ENCODE measurements at regions not wholly inside any gene's neighbourhood (a gene's known extent, or its start where the extent isn't known, plus 50 kb on each side); places are given as distances from the start of the nearest gene placed in this dataset.

GRCh38 chr6:91407706-91408105 lies 820.8 kb upstream of the MAP3K7 start:
- no peak overlapping the region for H3K4me3 ChIP-seq (ENCODE audit: low read depth in 1 of 5, low read length in 5 of 5)
- H3K27me3 ChIP-seq (ENCODE audit: control insufficient read depth in 5 of 5, insufficient read depth in 4 of 5, low read length in 5 of 5) = no peaks in the 10 kb centered on the region
- no peaks in the 10 kb centered on the region for H3K36me3 ChIP-seq (ENCODE audit: control insufficient read depth in 5 of 5, insufficient read depth in 5 of 5, low read length in 5 of 5)

GRCh38 chr6:91392951-91393350 lies 806.1 kb upstream of the MAP3K7 start:
- Histone ChIP-seq H3K27me3 (ENCODE audit: control insufficient read depth in 5 of 5, insufficient read depth in 4 of 5, low read length in 5 of 5) (no peaks in the 10 kb centered on the region), H3K36me3 (ENCODE audit: control insufficient read depth in 5 of 5, insufficient read depth in 5 of 5, low read length in 5 of 5) (no peaks in the 10 kb centered on the region), H3K4me3 (ENCODE audit: low read depth in 1 of 5, low read length in 5 of 5) (no peak overlapping the region)

More at GRCh38 chr6:91407706-91408105, 820.8 kb upstream of the MAP3K7 start:
- Histone ChIP-seq H3K9me3 (ENCODE audit: control insufficient read depth in 5 of 5, low read length in 5 of 5) (peaks cover 0 to 4% (median 3%) of the 10 kb centered on the region in 5 donors), H3K27ac (ENCODE audit: low read depth, low read length) (no peak overlapping the region), H3K9ac (ENCODE audit: low read length in 5 of 5) (no peak overlapping the region), H3K4me1 (ENCODE audit: control insufficient read depth in 5 of 5, insufficient read depth in 5 of 5, low read length in 5 of 5) (peaks cover 0 to 1% (median 0%) of the 10 kb centered on the region in 5 donors)

GRCh38 chr6:91387290-91388059 lies 800.6 kb upstream of the MAP3K7 start:
- H3K9me3 ChIP-seq (ENCODE audit: control insufficient read depth in 5 of 5, low read length in 5 of 5) = peaks cover 0 to 4% (median 0%) of the 10 kb centered on the region in 5 donors
- H3K27ac ChIP-seq (ENCODE audit: low read depth, low read length) = no peak overlapping the region
- no peaks in the 10 kb centered on the region for H3K27me3 ChIP-seq (ENCODE audit: control insufficient read depth in 5 of 5, insufficient read depth in 4 of 5, low read length in 5 of 5)
- no peak overlapping the region for H3K4me3 ChIP-seq (ENCODE audit: low read depth in 1 of 5, low read length in 5 of 5)
- no peaks in the 10 kb centered on the region for H3K36me3 ChIP-seq (ENCODE audit: control insufficient read depth in 5 of 5, insufficient read depth in 5 of 5, low read length in 5 of 5)
- H3K9ac ChIP-seq (ENCODE audit: low read length in 5 of 5) = no peak overlapping the region
- H3K4me1 ChIP-seq (ENCODE audit: control insufficient read depth in 5 of 5, insufficient read depth in 5 of 5, low read length in 5 of 5) = no peaks in the 10 kb centered on the region

More at GRCh38 chr6:91392951-91393350, 806.1 kb upstream of the MAP3K7 start:
- H3K9ac ChIP-seq (ENCODE audit: low read length in 5 of 5) = no peak overlapping the region
- H3K27ac ChIP-seq (ENCODE audit: low read depth, low read length) = no peak overlapping the region
- peaks cover 0 to 8% (median 0%) of the 10 kb centered on the region in 5 donors for H3K9me3 ChIP-seq (ENCODE audit: control insufficient read depth in 5 of 5, low read length in 5 of 5)
- H3K4me1 ChIP-seq (ENCODE audit: control insufficient read depth in 5 of 5, insufficient read depth in 5 of 5, low read length in 5 of 5) = no peaks in the 10 kb centered on the region

- no peak overlapping the region for H3K9ac ChIP-seq (ENCODE audit: low read length in 5 of 5)
- no peaks in the 10 kb centered on the region for H3K4me1 ChIP-seq (ENCODE audit: control insufficient read depth in 5 of 5, insufficient read depth in 5 of 5, low read length in 5 of 5)
- no peak overlapping the region for H3K27ac ChIP-seq (ENCODE audit: low read depth, low read length)
- no peak overlapping the region for H3K4me3 ChIP-seq (ENCODE audit: low read depth in 1 of 5, low read length in 5 of 5)
- H3K9me3 ChIP-seq (ENCODE audit: control insufficient read depth in 5 of 5, low read length in 5 of 5) = peaks cover 0 to 4% (median 0%) of the 10 kb centered on the region in 5 donors
- no peaks in the 10 kb centered on the region for H3K36me3 ChIP-seq (ENCODE audit: control insufficient read depth in 5 of 5, insufficient read depth in 5 of 5, low read length in 5 of 5)
- no peaks in the 10 kb centered on the region for H3K27me3 ChIP-seq (ENCODE audit: control insufficient read depth in 5 of 5, insufficient read depth in 4 of 5, low read length in 5 of 5)
Measured at GRCh38 chr6:91386204-91386603, 799.3 kb upstream of the MAP3K7 start.

GRCh38 chr6:91383207-91383606 lies 796.3 kb upstream of the MAP3K7 start:
- H3K4me3 ChIP-seq (ENCODE audit: low read depth in 1 of 5, low read length in 5 of 5) = no peak overlapping the region
- H3K9ac ChIP-seq (ENCODE audit: low read length in 5 of 5) = no peak overlapping the region
- no peaks in the 10 kb centered on the region for H3K36me3 ChIP-seq (ENCODE audit: control insufficient read depth in 5 of 5, insufficient read depth in 5 of 5, low read length in 5 of 5)
- H3K4me1 ChIP-seq (ENCODE audit: control insufficient read depth in 5 of 5, insufficient read depth in 5 of 5, low read length in 5 of 5) = no peaks in the 10 kb centered on the region
- H3K27me3 ChIP-seq (ENCODE audit: control insufficient read depth in 5 of 5, insufficient read depth in 4 of 5, low read length in 5 of 5) = no peaks in the 10 kb centered on the region
- H3K27ac ChIP-seq (ENCODE audit: low read depth, low read length) = no peak overlapping the region
- peaks cover 0 to 4% (median 0%) of the 10 kb centered on the region in 5 donors for H3K9me3 ChIP-seq (ENCODE audit: control insufficient read depth in 5 of 5, low read length in 5 of 5)

GRCh38 chr6:91376686-91377085 lies 789.8 kb upstream of the MAP3K7 start:
- H3K4me3 ChIP-seq (ENCODE audit: low read depth in 1 of 5, low read length in 5 of 5) = no peak overlapping the region
- H3K27ac ChIP-seq (ENCODE audit: low read depth, low read length) = no peak overlapping the region
- H3K9me3 ChIP-seq (ENCODE audit: control insufficient read depth in 5 of 5, low read length in 5 of 5) = no peaks in the 10 kb centered on the region
- no peak overlapping the region for H3K9ac ChIP-seq (ENCODE audit: low read length in 5 of 5)
- no peaks in the 10 kb centered on the region for H3K27me3 ChIP-seq (ENCODE audit: control insufficient read depth in 5 of 5, insufficient read depth in 4 of 5, low read length in 5 of 5)
- H3K36me3 ChIP-seq (ENCODE audit: control insufficient read depth in 5 of 5, insufficient read depth in 5 of 5, low read length in 5 of 5) = no peaks in the 10 kb centered on the region
- H3K4me1 ChIP-seq (ENCODE audit: control insufficient read depth in 5 of 5, insufficient read depth in 5 of 5, low read length in 5 of 5) = no peaks in the 10 kb centered on the region

GRCh38 chr6:91366781-91367180 lies 779.9 kb upstream of the MAP3K7 start:
- Histone ChIP-seq H3K36me3 (ENCODE audit: control insufficient read depth in 5 of 5, insufficient read depth in 5 of 5, low read length in 5 of 5) (no peaks in the 10 kb centered on the region), H3K9me3 (ENCODE audit: control insufficient read depth in 5 of 5, low read length in 5 of 5) (peaks cover 0 to 6% (median 0%) of the 10 kb centered on the region in 5 donors), H3K4me1 (ENCODE audit: control insufficient read depth in 5 of 5, insufficient read depth in 5 of 5, low read length in 5 of 5) (no peaks in the 10 kb centered on the region), H3K9ac (ENCODE audit: low read length in 5 of 5) (no peak overlapping the region), H3K4me3 (ENCODE audit: low read depth in 1 of 5, low read length in 5 of 5) (no peak overlapping the region), H3K27ac (ENCODE audit: low read depth, low read length) (no peak overlapping the region), H3K27me3 (ENCODE audit: control insufficient read depth in 5 of 5, insufficient read depth in 4 of 5, low read length in 5 of 5) (no peaks in the 10 kb centered on the region)

GRCh38 chr6:91358986-91359385 lies 772.1 kb upstream of the MAP3K7 start:
- Histone ChIP-seq H3K27me3 (ENCODE audit: control insufficient read depth in 5 of 5, insufficient read depth in 4 of 5, low read length in 5 of 5) (no peaks in the 10 kb centered on the region), H3K4me1 (ENCODE audit: control insufficient read depth in 5 of 5, insufficient read depth in 5 of 5, low read length in 5 of 5) (no peaks in the 10 kb centered on the region), H3K4me3 (ENCODE audit: low read depth in 1 of 5, low read length in 5 of 5) (no peak overlapping the region), H3K9me3 (ENCODE audit: control insufficient read depth in 5 of 5, low read length in 5 of 5) (no peaks in the 10 kb centered on the region), H3K27ac (ENCODE audit: low read depth, low read length) (no peak overlapping the region), H3K9ac (ENCODE audit: low read length in 5 of 5) (no peak overlapping the region), H3K36me3 (ENCODE audit: control insufficient read depth in 5 of 5, insufficient read depth in 5 of 5, low read length in 5 of 5) (no peaks in the 10 kb centered on the region)

GRCh38 chr6:91352878-91353277 lies 766.0 kb upstream of the MAP3K7 start:
- Histone ChIP-seq H3K9ac (ENCODE audit: low read length in 5 of 5) (no peak overlapping the region), H3K9me3 (ENCODE audit: control insufficient read depth in 5 of 5, low read length in 5 of 5) (no peaks in the 10 kb centered on the region), H3K4me1 (ENCODE audit: control insufficient read depth in 5 of 5, insufficient read depth in 5 of 5, low read length in 5 of 5) (no peaks in the 10 kb centered on the region), H3K4me3 (ENCODE audit: low read depth in 1 of 5, low read length in 5 of 5) (no peak overlapping the region), H3K36me3 (ENCODE audit: control insufficient read depth in 5 of 5, insufficient read depth in 5 of 5, low read length in 5 of 5) (no peaks in the 10 kb centered on the region), H3K27me3 (ENCODE audit: control insufficient read depth in 5 of 5, insufficient read depth in 4 of 5, low read length in 5 of 5) (no peaks in the 10 kb centered on the region), H3K27ac (ENCODE audit: low read depth, low read length) (no peak overlapping the region)

GRCh38 chr6:91352321-91352720 lies 765.4 kb upstream of the MAP3K7 start:
- no peaks in the 10 kb centered on the region for H3K36me3 ChIP-seq (ENCODE audit: control insufficient read depth in 5 of 5, insufficient read depth in 5 of 5, low read length in 5 of 5)
- no peak overlapping the region for H3K27ac ChIP-seq (ENCODE audit: low read depth, low read length)
- H3K4me1 ChIP-seq (ENCODE audit: control insufficient read depth in 5 of 5, insufficient read depth in 5 of 5, low read length in 5 of 5) = no peaks in the 10 kb centered on the region
- no peak overlapping the region for H3K9ac ChIP-seq (ENCODE audit: low read length in 5 of 5)
- H3K4me3 ChIP-seq (ENCODE audit: low read depth in 1 of 5, low read length in 5 of 5) = no peak overlapping the region
- no peaks in the 10 kb centered on the region for H3K9me3 ChIP-seq (ENCODE audit: control insufficient read depth in 5 of 5, low read length in 5 of 5)
- no peaks in the 10 kb centered on the region for H3K27me3 ChIP-seq (ENCODE audit: control insufficient read depth in 5 of 5, insufficient read depth in 4 of 5, low read length in 5 of 5)

Measured in subcutaneous abdominal adipose tissue (tissue), 5 donors.